Right lobe of liver (tissue), 4 donors: ENCODE measurements at regions not wholly inside any gene's neighbourhood (a gene's known extent, or its start where the extent isn't known, plus 50 kb on each side); places are given as distances from the start of the nearest gene placed in this dataset.

Source experiments
- CTCF ChIP-seq, 4 donors: fragments of 200-600 bp in 3 of 4; fragments of 450-650 bp in 1 of 4; IDR thresholded peaks; one replicate each; pipeline versions ENCODE4 v1.5.1 to v1.8.0; 2016 to 2022; ENCODE audit warnings: antibody characterized with exemption in 4 of 4, mild to moderate bottlenecking in 2 of 4
- POLR2A ChIP-seq: fragments of 450-650 bp; IDR thresholded peaks from one replicate; pipeline ENCODE4 v1.6.1; 2017; ENCODE audit warnings: antibody characterized with exemption, mild to moderate bottlenecking
- donor health status: DM: no; HTN: no; CAD: no.
- donor health status: DM: no; HTN: no; CAD: no.
- donor health status: DM: no; HTN: yes; CAD: no.

- TF ChIP-seq POLR2A: no peak
- no peak for TF ChIP-seq CTCF (IDR thresholded peaks at IDR 0.05)
Measured at GRCh38 chr4:123232439-123232838, 164.2 kb upstream of the SPRY1 start.
